DMS 273 (cell line): ENCODE measurements at regions not wholly inside any gene's neighbourhood (a gene's known extent, or its start where the extent isn't known, plus 50 kb on each side); places are given as distances from the start of the nearest gene placed in this dataset.

Experiments used
- DNase-seq: peaks from one replicate; lab custom pipeline; 2025; ENCODE audit not compliant: unreplicated experiment; lab: John Stamatoyannopoulos, UW

DNA sequence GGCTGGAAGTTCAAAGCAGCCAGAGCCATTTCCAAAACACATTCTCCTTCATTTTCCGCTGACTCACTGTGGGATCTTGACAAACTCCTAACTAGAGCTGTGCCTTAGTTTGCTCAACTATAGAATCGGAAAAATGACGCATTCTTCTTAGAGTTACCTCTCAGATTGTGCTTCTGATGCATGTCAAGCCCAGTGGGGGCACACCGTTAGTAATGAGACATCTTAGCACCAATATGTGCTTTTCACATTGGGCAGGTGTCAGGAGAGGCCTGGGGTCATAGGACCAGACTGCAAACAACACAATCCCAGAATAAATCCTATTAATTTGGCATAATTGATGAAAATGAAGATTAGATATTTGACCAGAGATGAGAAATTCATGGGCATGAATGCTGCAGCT, 71.3 kb upstream of the UBE3A start:
- DNase-seq, result no peak

DNA sequence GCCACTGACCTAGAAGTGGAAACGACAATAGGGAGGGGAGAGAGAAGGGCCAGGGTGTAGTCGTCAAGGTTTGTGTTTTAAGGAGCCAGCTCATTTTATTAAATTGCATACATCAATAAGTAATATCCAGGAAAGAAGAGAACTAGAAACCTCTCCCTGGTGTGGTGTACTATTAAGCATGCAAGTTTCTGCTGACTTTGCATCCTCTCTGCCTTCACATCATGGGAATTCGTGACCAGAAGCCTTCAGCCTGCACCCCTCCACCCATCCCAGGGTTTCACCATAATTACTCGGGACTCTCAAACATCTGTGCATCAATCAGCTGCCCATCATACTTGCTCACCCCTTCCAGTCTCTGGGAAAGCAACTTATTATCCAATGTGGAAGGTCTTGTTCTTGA, 70.9 kb upstream of the UBE3A start:
- no peak for DNase-seq

DNA sequence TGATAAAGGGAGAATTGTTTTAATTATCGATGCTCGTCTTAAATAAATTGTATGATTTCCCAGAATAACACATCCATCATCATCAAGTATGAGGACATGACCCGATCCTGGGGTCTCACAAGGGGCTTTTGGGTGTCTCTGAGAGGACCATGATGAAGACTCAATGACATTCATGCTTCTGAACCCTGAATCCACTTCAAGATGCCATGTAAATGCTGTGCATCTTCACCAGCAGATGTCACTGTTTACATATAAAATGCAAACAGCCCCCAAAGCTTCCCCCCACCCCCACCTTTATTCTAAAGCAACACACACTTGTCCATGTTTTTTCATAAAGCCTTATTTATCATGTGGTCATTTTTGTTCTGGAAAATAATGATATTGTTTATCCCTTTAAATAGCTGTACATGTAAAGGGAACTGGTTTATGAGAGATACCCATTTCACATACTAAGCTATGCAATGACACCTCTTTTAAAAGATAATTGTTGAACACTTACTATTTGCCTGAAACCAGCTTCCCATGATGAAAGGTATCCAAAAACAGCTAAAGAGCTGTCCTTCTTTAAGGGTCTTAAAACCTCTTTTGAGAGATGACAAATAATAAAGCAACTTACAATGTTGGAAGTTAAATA, 69.7 kb upstream of the UBE3A start:
- DNase-seq, result peak; percentile 62

DNA sequence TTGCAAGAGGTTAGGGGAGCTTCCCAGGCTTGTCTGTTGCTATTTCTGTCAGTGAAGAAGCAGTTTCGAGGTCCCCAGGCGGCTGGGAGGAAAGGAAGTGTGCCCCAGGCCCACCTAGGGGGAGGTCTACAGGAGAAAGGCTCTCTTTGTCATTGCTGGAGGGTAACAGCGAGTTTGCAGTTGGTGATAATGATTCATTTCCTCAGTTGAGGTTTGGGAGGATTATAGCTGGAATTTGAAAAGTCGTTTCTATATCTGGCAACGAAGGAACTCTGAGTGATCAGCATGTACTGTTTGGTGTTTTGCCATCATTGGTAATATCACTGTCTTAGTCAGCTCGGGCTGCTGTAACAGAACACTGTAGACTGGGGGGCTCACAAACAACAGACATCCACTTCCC, 65.5 kb upstream of the UBE3A start:
- DNase-seq, result no peak

- peak; percentile 55 for DNase-seq
These were observed 63.1 kb upstream of the UBE3A start for GRCh38 chr15:25501828-25502446.

DNA sequence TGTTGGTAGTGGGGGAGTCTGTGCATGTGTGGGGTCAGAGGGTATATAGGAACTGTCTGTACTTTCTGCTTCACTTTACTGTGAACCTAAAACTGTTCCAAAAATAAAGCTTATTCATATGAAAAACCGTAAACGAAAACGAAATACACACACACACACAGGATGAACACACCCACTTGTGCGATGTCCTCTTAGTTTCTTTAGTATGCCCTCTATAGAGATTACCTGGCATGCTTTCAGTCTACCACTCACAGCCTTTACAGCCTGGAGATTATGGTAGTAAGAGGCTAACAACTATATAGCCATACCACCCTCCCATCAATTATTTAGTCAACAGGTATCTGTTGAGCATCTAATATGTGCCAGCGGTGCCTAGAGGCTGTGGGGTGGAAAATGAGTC, 60.0 kb upstream of the UBE3A start:
- no peak for DNase-seq

DNA sequence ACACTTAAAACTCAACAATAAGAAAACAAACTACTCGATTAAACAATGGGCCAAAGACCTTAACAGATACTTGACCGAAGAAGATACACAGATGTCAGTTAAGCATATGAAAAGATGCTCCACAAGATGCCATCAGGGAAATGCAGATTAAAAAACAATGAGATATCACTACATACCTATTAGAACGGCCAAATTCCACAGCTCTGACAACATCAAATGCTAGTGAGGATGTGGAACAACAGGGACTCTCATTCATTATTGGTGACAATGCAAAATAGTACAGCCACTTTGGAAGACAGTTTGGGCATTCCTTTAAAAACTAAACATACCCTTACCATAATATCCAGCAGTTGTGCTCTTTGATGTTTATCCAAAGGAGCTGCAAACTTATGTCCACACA, 59.1 kb upstream of the UBE3A start:
- DNase-seq, result no peak

GRCh38 chr15:25493823-25494526, 55.2 kb upstream of the UBE3A start:
- no peak for DNase-seq

GRCh38 chr15:25492315-25492714, 53.5 kb upstream of the UBE3A start:
- DNase-seq, result no peak
